ENCODE measurements at regions not wholly inside any gene's neighbourhood (a gene's known extent, or its start where the extent isn't known, plus 50 kb on each side); places are given as distances from the start of the nearest gene placed in this dataset.
A peak's percentile ranks its signal among the peaks of the same experiment; 100 is the strongest.

- TF ChIP-seq TFCP2L1 (CRISPR knock-in tag; IDR thresholded peaks at IDR 0.05) (no peak), POLR2AphosphoS2 (conservative IDR thresholded peaks at IDR 0.05; ENCODE audit: low read length) (no peak), HOXB13 (CRISPR knock-in tag; IDR thresholded peaks at IDR 0.05; ENCODE audit: low read depth) (no peak)
- no peak for ATAC-seq
- FAIRE-seq = no peak
- H3K27ac ChIP-seq = peak overlapping the region in 1 of 2 experiments; percentile 21; a peak in 1 of 6 replicates
- H3K9me3 ChIP-seq = no peaks in the 10 kb centered on the region
- POLR2A ChIA-PET = no interaction called here
- CTCF ChIA-PET = no interaction called here
- H3K4me2 ChIP-seq = no peak overlapping the region
- H3K4me1 ChIP-seq = no peaks in the 10 kb centered on the region
- DNase-seq (ENCODE audit: low read depth in 1 of 2, low spot score in 1 of 2) = no peak
- 48% methylated on average over 2 of the region's 2 CpGs for WGBS (ENCODE audit: missing lambda C conversion rate)
- H3K4me3 ChIP-seq = no peak overlapping the region
Observed at GRCh38 chr3:101150504-101150903, 157.3 kb upstream of the ABI3BP start.

DNA sequence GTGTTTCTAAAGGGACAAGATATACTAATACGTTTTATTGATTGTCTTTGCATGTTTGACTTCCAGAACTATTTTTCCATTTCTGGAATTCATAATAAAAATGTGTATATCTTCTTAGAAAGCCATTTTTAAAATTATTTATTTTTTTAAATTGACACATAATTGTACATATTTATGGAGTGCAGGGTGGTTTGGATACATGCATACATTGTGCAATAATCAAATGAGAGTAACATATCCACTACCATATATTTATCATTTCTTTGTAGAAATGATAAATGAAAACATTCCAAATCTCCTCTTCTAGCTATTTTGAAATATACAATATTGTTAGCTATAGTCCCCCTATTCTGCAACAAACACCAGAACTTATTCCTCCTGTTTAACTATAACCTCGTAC is 156.5 kb upstream of the ABI3BP start:
- Histone ChIP-seq H3K4me1 (no peaks in the 10 kb centered on the region), H3K9me3 (no peaks in the 10 kb centered on the region), H3K27ac (no peak overlapping the region), H3K4me3 (no peak overlapping the region), H3K4me2 (no peak overlapping the region)
- CTCF ChIA-PET = no interaction called here
- POLR2A ChIA-PET = no interaction called here
- FAIRE-seq (no peak), DNase-seq (ENCODE audit: low read depth in 1 of 2, low spot score in 1 of 2) (no peak), ATAC-seq (no peak)
- 70% methylated on average over 2 of the region's 2 CpGs for WGBS (ENCODE audit: missing lambda C conversion rate)
- TF ChIP-seq EHMT2 (IDR thresholded peaks at IDR 0.05; ENCODE audit: low read depth) (no peak), POLR2AphosphoS2 (conservative IDR thresholded peaks at IDR 0.05; ENCODE audit: low read length) (no peak), JUNB (IDR thresholded peaks at IDR 0.05) (no peak), RAD21 (conservative IDR thresholded peaks at IDR 0.05 in 1 of 2, IDR thresholded peaks at IDR 0.05 in 1 of 2) (no peak), GATA3 (IDR thresholded peaks at IDR 0.05; ENCODE audit: borderline replicate concordance) (no peak), KDM1A (IDR thresholded peaks at IDR 0.05; ENCODE audit: low read depth) (no peak), HOXB5 (CRISPR knock-in tag; IDR thresholded peaks at IDR 0.05) (no peak), ZFP36 (IDR thresholded peaks at IDR 0.05; ENCODE audit: borderline replicate concordance, partially characterized antibody) (no peak), KDM5A (IDR thresholded peaks at IDR 0.05) (no peak), PHF8 (IDR thresholded peaks at IDR 0.05; ENCODE audit: borderline replicate concordance, low read depth) (no peak), RNF2 (IDR thresholded peaks at IDR 0.05; ENCODE audit: borderline replicate concordance, low read depth) (no peak), MAZ (IDR thresholded peaks at IDR 0.05; ENCODE audit: borderline replicate concordance, low read depth, low read length) (no peak), NPAS2 (CRISPR knock-in tag; IDR thresholded peaks at IDR 0.05; ENCODE audit: borderline replicate concordance) (no peak), ZC3H11A (IDR thresholded peaks at IDR 0.05) (no peak), HDAC2 (IDR thresholded peaks at IDR 0.05) (no peak)
- TF ChIP-seq, protein P1, sequence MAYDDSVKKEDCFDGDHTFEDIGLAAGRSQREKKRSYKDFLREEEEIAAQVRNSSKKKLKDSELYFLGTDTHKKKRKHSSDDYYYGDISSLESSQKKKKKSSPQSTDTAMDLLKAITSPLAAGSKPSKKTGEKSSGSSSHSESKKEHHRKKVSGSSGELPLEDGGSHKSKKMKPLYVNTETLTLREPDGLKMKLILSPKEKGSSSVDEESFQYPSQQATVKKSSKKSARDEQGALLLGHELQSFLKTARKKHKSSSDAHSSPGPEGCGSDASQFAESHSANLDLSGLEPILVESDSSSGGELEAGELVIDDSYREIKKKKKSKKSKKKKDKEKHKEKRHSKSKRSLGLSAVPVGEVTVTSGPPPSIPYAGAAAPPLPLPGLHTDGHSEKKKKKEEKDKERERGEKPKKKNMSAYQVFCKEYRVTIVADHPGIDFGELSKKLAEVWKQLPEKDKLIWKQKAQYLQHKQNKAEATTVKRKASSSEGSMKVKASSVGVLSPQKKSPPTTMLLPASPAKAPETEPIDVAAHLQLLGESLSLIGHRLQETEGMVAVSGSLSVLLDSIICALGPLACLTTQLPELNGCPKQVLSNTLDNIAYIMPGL (CRISPR knock-in tag; IDR thresholded peaks at IDR 0.05; ENCODE audit: borderline replicate concordance) = no peak
- TF ChIP-seq, protein P2, sequence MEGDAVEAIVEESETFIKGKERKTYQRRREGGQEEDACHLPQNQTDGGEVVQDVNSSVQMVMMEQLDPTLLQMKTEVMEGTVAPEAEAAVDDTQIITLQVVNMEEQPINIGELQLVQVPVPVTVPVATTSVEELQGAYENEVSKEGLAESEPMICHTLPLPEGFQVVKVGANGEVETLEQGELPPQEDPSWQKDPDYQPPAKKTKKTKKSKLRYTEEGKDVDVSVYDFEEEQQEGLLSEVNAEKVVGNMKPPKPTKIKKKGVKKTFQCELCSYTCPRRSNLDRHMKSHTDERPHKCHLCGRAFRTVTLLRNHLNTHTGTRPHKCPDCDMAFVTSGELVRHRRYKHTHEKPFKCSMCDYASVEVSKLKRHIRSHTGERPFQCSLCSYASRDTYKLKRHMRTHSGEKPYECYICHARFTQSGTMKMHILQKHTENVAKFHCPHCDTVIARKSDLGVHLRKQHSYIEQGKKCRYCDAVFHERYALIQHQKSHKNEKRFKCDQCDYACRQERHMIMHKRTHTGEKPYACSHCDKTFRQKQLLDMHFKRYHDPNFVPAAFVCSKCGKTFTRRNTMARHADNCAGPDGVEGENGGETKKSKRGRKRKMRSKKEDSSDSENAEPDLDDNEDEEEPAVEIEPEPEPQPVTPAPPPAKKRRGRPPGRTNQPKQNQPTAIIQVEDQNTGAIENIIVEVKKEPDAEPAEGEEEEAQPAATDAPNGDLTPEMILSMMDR (IDR thresholded peaks at IDR 0.05) = no peak

GRCh38 chr3:101149251-101149650 is 156.0 kb upstream of the ABI3BP start:
- WGBS (ENCODE audit: missing lambda C conversion rate) = 40% methylated on average over 1 of the region's 1 CpG
- DNase-seq (ENCODE audit: low read depth in 1 of 2, low spot score in 1 of 2) (no peak), ATAC-seq (no peak), FAIRE-seq (no peak)
- Histone ChIP-seq H3K4me1 (no peaks in the 10 kb centered on the region), H3K27ac (no peak overlapping the region), H3K9me3 (no peaks in the 10 kb centered on the region), H3K4me3 (no peak overlapping the region), H3K4me2 (no peak overlapping the region)
- CTCF ChIA-PET = interaction anchor here (1.5 kb wide), 1 partner anchor 8 kb away, joined by 3 read pairs; no protein-coding TSS in a partner anchor
- POLR2A ChIA-PET = no interaction called here
- TF ChIP-seq MAFK (IDR thresholded peaks at IDR 0.05; ENCODE audit: partially characterized antibody) (no peak), POLR2AphosphoS2 (conservative IDR thresholded peaks at IDR 0.05; ENCODE audit: low read length) (no peak), CBX2 (IDR thresholded peaks at IDR 0.05; ENCODE audit: borderline replicate concordance, low read depth) (no peak), ATOH8 (CRISPR knock-in tag; IDR thresholded peaks at IDR 0.05; ENCODE audit: low read depth) (no peak), RFX5 (IDR thresholded peaks at IDR 0.05) (no peak), FOSL2 (IDR thresholded peaks at IDR 0.05) (no peak), FOSL2 (CRISPR knock-in tag; IDR thresholded peaks at IDR 0.05) (no peak), KDM1A (IDR thresholded peaks at IDR 0.05; ENCODE audit: low read depth) (no peak), RARB (CRISPR knock-in tag; IDR thresholded peaks at IDR 0.05) (no peak), CHD2 (IDR thresholded peaks at IDR 0.05; ENCODE audit: low read length, partially characterized antibody) (no peak), FOXS1 (CRISPR knock-in tag; IDR thresholded peaks at IDR 0.05) (no peak), MAZ (IDR thresholded peaks at IDR 0.05; ENCODE audit: borderline replicate concordance, low read depth, low read length) (no peak)
- TF ChIP-seq, protein P3, sequence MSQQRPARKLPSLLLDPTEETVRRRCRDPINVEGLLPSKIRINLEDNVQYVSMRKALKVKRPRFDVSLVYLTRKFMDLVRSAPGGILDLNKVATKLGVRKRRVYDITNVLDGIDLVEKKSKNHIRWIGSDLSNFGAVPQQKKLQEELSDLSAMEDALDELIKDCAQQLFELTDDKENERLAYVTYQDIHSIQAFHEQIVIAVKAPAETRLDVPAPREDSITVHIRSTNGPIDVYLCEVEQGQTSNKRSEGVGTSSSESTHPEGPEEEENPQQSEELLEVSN (IDR thresholded peaks at IDR 0.05; ENCODE audit: borderline replicate concordance, low read depth) = no peak
